Fibroblast of lung (primary cell): ENCODE measurements at regions not wholly inside any gene's neighbourhood (a gene's known extent, or its start where the extent isn't known, plus 50 kb on each side); places are given as distances from the start of the nearest gene placed in this dataset.

ENCODE experiments used
- EZH2 ChIP-seq: IDR thresholded peaks from 2 replicates; pipeline ENCODE4 v1.5.1; 2012; ENCODE audit warnings: low read length, control low read depth, mild to moderate bottlenecking; ENCODE audit errors: missing control alignments
- TF ChIP-seq, protein P1 (sequence below), 2 donors: IDR thresholded peaks in 1 of 2; conservative IDR thresholded peaks in 1 of 2; 1 replicate in 1 of 2; 2 replicates in 1 of 2; pipeline ENCODE4 v1.5.1; 2011 to 2012; ENCODE audit warnings: low read length in 2 of 2, control low read depth in 1 of 2, inconsistent platforms in 1 of 2, low read depth in 1 of 2, mild to moderate bottlenecking in 1 of 2

DNA sequence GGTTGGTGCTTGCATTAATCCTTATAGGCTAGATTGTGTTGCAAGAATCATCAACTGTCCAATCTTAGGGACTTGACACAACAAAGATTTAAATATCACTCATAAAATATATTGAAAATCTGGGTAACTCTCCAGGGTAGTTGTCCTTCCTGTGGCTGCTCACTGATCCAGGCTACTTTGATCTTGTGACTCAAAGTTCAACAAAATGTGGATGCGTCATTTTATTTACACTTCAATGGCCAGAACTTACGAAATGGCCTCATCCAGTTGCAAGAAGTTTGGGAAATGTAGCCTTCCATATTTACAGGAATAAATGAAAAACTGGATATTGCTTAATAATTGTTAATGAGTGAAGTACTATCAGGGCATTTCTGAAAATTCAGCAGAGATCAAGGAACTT lies 235.5 kb upstream of the ACTBL2 start:
- TF ChIP-seq, protein P1, sequence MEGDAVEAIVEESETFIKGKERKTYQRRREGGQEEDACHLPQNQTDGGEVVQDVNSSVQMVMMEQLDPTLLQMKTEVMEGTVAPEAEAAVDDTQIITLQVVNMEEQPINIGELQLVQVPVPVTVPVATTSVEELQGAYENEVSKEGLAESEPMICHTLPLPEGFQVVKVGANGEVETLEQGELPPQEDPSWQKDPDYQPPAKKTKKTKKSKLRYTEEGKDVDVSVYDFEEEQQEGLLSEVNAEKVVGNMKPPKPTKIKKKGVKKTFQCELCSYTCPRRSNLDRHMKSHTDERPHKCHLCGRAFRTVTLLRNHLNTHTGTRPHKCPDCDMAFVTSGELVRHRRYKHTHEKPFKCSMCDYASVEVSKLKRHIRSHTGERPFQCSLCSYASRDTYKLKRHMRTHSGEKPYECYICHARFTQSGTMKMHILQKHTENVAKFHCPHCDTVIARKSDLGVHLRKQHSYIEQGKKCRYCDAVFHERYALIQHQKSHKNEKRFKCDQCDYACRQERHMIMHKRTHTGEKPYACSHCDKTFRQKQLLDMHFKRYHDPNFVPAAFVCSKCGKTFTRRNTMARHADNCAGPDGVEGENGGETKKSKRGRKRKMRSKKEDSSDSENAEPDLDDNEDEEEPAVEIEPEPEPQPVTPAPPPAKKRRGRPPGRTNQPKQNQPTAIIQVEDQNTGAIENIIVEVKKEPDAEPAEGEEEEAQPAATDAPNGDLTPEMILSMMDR (conservative IDR thresholded peaks at IDR 0.05 in 1 of 2, IDR thresholded peaks at IDR 0.05 in 1 of 2; ENCODE audit: low read depth in 1 of 2, low read length in 2 of 2) = no peak
- no peak for TF ChIP-seq EZH2
